Smooth muscle cell (in vitro differentiated cells): ENCODE measurements at regions not wholly inside any gene's neighbourhood (a gene's known extent, or its start where the extent isn't known, plus 50 kb on each side); places are given as distances from the start of the nearest gene placed in this dataset.

Experiments
- DNase-seq: peaks from one replicate; lab custom pipeline; 2025; ENCODE audit not compliant: unreplicated experiment; lab: John Stamatoyannopoulos, UW
- H2AFZ ChIP-seq: fragments of 200-600 bp; sonication (generic); 2 replicates; pipeline ENCODE4 v1.6.0; 2016; ENCODE audit warnings: antibody characterized with exemption, low read depth, mild to moderate bottlenecking
- H3F3A ChIP-seq: fragments of 200-600 bp; sonication (generic); 2 replicates; pipeline ENCODE4 v1.6.0; 2017; ENCODE audit warnings: antibody characterized with exemption, low read depth
- H3K27ac ChIP-seq: fragments of 200-600 bp; sonication (generic); 2 replicates; pipeline ENCODE4 v1.5.1; 2016; ENCODE audit warnings: low read depth, mild to moderate bottlenecking
- H3K27me3 ChIP-seq: fragments of 200-600 bp; sonication (generic); 2 replicates; pipeline ENCODE4 v1.6.1; 2016; ENCODE audit warnings: low read depth, mild to moderate bottlenecking
- H3K36me3 ChIP-seq: fragments of 200-600 bp; sonication (generic); 2 replicates; pipeline ENCODE4 v1.5.1; 2016; ENCODE audit warnings: low read depth
- H3K4me1 ChIP-seq: fragments of 200-600 bp; sonication (generic); 2 replicates; pipeline ENCODE4 v1.5.1; 2016; ENCODE audit warnings: low read depth
- H3K4me2 ChIP-seq: fragments of 200-600 bp; sonication (generic); 2 replicates; pipeline ENCODE4 v1.6.0; 2016; ENCODE audit warnings: mild to moderate bottlenecking
- H3K4me3 ChIP-seq: fragments of 200-600 bp; sonication (generic); 2 replicates; pipeline ENCODE4 v1.5.1; 2016; ENCODE audit warnings: mild to moderate bottlenecking
- H3K79me2 ChIP-seq: fragments of 200-600 bp; sonication (generic); 2 replicates; pipeline ENCODE4 v1.6.0; 2016; ENCODE audit warnings: low read depth, mild to moderate bottlenecking
- H3K9ac ChIP-seq: fragments of 200-600 bp; sonication (generic); 2 replicates; pipeline ENCODE4 v1.6.0; 2016; ENCODE audit warnings: low read depth
- H3K9me3 ChIP-seq: fragments of 200-600 bp; sonication (generic); replicated peaks from 2 replicates; pipeline ENCODE4 v1.5.1; 2016; ENCODE audit warnings: low read depth
- H4K20me1 ChIP-seq: fragments of 200-600 bp; sonication (generic); 2 replicates; pipeline ENCODE4 v1.6.0; 2016; ENCODE audit warnings: low read depth
- WGBS: methylation state at CpG from one replicate; pipeline ENCODE4 v1.1.7; 2016; ENCODE audit warnings: low lambda C conversion rate; 5-methylcytosine and 5-hydroxymethylcytosine counted together
- TF ChIP-seq, protein P1 (sequence below): fragments of 200-600 bp; sonication (generic); IDR thresholded peaks from 2 replicates; pipeline ENCODE4 v1.5.1; 2017; ENCODE audit warnings: borderline replicate concordance, mild to moderate bottlenecking, antibody characterized with exemption; ENCODE audit not compliant: insufficient read depth, poor library complexity, severe bottlenecking

DNA sequence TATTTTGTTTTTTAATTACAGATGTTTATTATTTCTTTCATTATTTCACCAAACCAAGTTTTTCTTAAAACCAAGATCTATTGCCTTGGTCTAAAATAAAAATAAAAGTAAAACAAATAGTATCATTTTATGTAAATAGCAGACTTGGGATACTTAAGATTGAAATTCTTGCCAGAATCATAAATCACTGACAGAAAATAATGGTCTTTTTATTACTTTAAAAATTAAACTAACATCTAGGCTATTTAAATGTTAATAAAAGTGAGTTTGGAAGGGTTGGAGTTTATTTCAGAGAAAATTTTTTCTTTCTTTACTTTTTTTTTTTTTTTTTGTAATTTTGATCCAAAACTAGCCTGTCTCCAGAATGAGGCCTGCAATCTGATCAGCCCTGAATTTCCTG lies 568.0 kb upstream of the IGFBP3 start:
- TF ChIP-seq, protein P1, sequence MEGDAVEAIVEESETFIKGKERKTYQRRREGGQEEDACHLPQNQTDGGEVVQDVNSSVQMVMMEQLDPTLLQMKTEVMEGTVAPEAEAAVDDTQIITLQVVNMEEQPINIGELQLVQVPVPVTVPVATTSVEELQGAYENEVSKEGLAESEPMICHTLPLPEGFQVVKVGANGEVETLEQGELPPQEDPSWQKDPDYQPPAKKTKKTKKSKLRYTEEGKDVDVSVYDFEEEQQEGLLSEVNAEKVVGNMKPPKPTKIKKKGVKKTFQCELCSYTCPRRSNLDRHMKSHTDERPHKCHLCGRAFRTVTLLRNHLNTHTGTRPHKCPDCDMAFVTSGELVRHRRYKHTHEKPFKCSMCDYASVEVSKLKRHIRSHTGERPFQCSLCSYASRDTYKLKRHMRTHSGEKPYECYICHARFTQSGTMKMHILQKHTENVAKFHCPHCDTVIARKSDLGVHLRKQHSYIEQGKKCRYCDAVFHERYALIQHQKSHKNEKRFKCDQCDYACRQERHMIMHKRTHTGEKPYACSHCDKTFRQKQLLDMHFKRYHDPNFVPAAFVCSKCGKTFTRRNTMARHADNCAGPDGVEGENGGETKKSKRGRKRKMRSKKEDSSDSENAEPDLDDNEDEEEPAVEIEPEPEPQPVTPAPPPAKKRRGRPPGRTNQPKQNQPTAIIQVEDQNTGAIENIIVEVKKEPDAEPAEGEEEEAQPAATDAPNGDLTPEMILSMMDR: no peak
- no peak for DNase-seq
- no peak overlapping the region for H3K4me3 ChIP-seq
- peaks cover 9% of the 10 kb centered on the region for H3F3A ChIP-seq
- H3K9me3 ChIP-seq: no peaks in the 10 kb centered on the region
- no peaks in the 10 kb centered on the region for H3K79me2 ChIP-seq
- no peak overlapping the region for H3K27ac ChIP-seq
- no peak overlapping the region for H3K4me2 ChIP-seq
- no peak overlapping the region for H2AFZ ChIP-seq
- H3K4me1 ChIP-seq: peaks cover 5% of the 10 kb centered on the region
- H3K36me3 ChIP-seq: no peaks in the 10 kb centered on the region
- H3K9ac ChIP-seq: no peak overlapping the region
- no peaks in the 10 kb centered on the region for H3K27me3 ChIP-seq
- no peaks in the 10 kb centered on the region for H4K20me1 ChIP-seq

DNA sequence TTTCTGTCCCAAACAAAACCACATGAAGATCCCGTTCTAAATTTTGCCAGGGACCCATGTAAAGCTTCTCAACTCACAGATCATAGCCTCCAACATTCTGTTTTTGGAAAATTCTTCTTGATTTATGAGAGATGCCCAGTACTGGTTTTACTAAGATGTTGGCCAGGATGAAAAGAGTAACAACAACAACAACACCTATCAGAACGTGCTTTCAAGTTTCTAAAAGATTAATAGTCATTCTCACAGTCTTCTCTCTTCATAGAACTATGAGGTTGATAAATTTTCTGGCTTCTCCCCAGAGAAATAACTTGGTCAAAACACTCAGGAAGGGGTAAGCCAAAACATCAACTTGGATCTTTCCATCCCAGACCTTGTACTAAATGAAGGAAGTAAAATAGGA lies 567.5 kb upstream of the IGFBP3 start:
- Histone ChIP-seq H3K27me3 (no peaks in the 10 kb centered on the region), H3K4me3 (no peak overlapping the region), H3K36me3 (no peaks in the 10 kb centered on the region), H2AFZ (peak overlapping the region; percentile 45), H3K4me1 (peaks cover 5% of the 10 kb centered on the region), H3K4me2 (no peak overlapping the region), H3K9me3 (no peaks in the 10 kb centered on the region), H3K9ac (no peak overlapping the region), H3K79me2 (no peaks in the 10 kb centered on the region), H3K27ac (no peak overlapping the region), H3F3A (peaks cover 9% of the 10 kb centered on the region), H4K20me1 (no peaks in the 10 kb centered on the region)
- 71% methylated on average over 2 of the region's 2 CpGs for WGBS
- TF ChIP-seq, protein P1: no peak
- no peak for DNase-seq

DNA sequence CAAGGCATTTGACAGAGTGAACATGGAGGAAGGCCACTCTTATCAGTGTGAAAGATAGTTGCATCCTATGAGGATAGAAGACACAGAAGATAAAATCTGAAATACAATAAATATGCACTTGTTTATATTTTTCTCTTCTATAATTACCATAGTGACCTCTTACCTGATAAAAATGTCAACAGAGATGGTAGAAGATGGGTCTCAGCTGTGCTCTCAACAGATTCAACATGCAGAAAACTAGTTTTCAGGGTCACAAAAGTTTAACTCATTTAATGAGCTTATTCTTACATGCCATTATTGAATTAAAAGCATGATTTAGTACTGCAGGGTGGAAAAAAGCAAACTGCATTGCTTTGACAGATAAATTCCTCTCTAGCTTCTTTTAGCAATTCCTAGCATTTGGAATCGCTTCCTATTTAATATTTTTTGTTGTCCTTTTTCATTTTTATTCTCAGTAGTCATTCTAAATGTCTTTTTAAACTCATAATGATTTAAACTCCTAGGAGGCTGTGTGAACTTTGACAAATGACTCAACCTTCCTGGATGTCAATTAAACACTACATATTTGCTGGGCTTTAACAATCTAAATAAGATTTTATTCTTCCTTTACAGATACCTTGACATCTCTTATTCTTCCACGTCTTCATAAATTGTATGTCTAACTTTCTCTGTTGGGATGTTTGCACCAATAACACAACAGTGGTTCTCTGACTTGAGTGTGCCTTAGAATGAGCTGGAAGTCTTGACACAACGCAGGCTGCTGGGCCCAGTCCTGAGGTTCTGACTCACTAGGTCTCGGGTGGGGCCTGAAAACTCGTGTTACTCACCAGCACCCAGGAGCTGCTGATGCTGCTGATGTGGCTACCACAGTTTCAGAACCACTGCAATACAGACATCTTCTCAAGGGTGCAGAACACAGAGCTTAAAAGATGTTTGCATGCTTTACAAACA lies 565.5 kb upstream of the IGFBP3 start:
- no peak for DNase-seq

More for the DNA sequence above, 565.5 kb upstream of the IGFBP3 start:
- H3K4me1 ChIP-seq: peaks cover 5% of the 10 kb centered on the region
- H3K79me2 ChIP-seq: no peaks in the 10 kb centered on the region
- H3K27me3 ChIP-seq: no peaks in the 10 kb centered on the region
- H3K9ac ChIP-seq: peak overlapping the region; percentile 44
- H3K27ac ChIP-seq: peak overlapping the region; percentile 76
- H3F3A ChIP-seq: peaks cover 9% of the 10 kb centered on the region
- H4K20me1 ChIP-seq: no peaks in the 10 kb centered on the region
- H3K36me3 ChIP-seq: no peaks in the 10 kb centered on the region
- 41% methylated on average over 5 of the region's 5 CpGs for WGBS
- H3K4me2 ChIP-seq: peak overlapping the region; percentile 41
- H3K4me3 ChIP-seq: no peak overlapping the region
- H2AFZ ChIP-seq: no peak overlapping the region
- TF ChIP-seq, protein P1: no peak
- no peaks in the 10 kb centered on the region for H3K9me3 ChIP-seq
